Stimulated activated CD4-positive, alpha-beta T cell treated with anti-CD3 and anti-CD28 coated beads, Interleukin-1b, Interleukin-23, amount 100 ng/mL, for 48 hours (primary cell): ENCODE measurements at regions not wholly inside any gene's neighbourhood (a gene's known extent, or its start where the extent isn't known, plus 50 kb on each side); places are given as distances from the start of the nearest gene placed in this dataset.

Experiments used
- DNase-seq: peaks from one replicate; pipeline ENCODE4 v3.0.0-alpha.2; 2020

- no peak for DNase-seq
These were observed 50.5 kb upstream of the GUCY1A1 start for GRCh38 chr4:155616117-155616516.

GRCh38 chr4:155615081-155615887 is 51.4 kb upstream of the GUCY1A1 start:
- DNase-seq, result no peak

- no peak for DNase-seq
These were observed 52.4 kb upstream of the GUCY1A1 start for GRCh38 chr4:155614111-155614762.

GRCh38 chr4:155612074-155612473 is 54.6 kb upstream of the GUCY1A1 start:
- no peak for DNase-seq

- DNase-seq, result no peak
These were observed 55.1 kb upstream of the GUCY1A1 start for GRCh38 chr4:155611501-155611900.

- DNase-seq, result no peak
These were observed 56.5 kb upstream of the GUCY1A1 start for GRCh38 chr4:155610143-155610542.

GRCh38 chr4:155609455-155610059 is 57.1 kb upstream of the GUCY1A1 start:
- no peak for DNase-seq

- no peak for DNase-seq
These were observed 58.3 kb upstream of the GUCY1A1 start for GRCh38 chr4:155608225-155608885.

GRCh38 chr4:155607481-155607880 is 59.2 kb upstream of the GUCY1A1 start:
- no peak for DNase-seq

GRCh38 chr4:155604718-155605626 is 61.7 kb upstream of the GUCY1A1 start:
- DNase-seq, result no peak

GRCh38 chr4:155603360-155603891 is 63.2 kb upstream of the GUCY1A1 start:
- DNase-seq, result no peak

- no peak for DNase-seq
These were observed 64.1 kb upstream of the GUCY1A1 start for GRCh38 chr4:155602351-155603140.

GRCh38 chr4:155600244-155600643 is 66.4 kb upstream of the GUCY1A1 start:
- no peak for DNase-seq

- DNase-seq, result no peak
These were observed 67.1 kb upstream of the GUCY1A1 start for GRCh38 chr4:155599596-155599995.

- DNase-seq, result no peak
These were observed 67.6 kb upstream of the GUCY1A1 start for GRCh38 chr4:155599085-155599484.

GRCh38 chr4:155597933-155598451 is 68.7 kb upstream of the GUCY1A1 start:
- DNase-seq, result no peak

GRCh38 chr4:155597281-155597680 is 69.4 kb upstream of the GUCY1A1 start:
- no peak for DNase-seq

- no peak for DNase-seq
These were observed 72.9 kb upstream of the GUCY1A1 start for GRCh38 chr4:155593793-155594192.

GRCh38 chr4:155592938-155593297 is 73.7 kb upstream of the GUCY1A1 start:
- DNase-seq, result no peak

- no peak for DNase-seq
These were observed 74.3 kb upstream of the GUCY1A1 start for GRCh38 chr4:155592179-155592937.
